HG02885 (cell line): ENCODE measurements at regions not wholly inside any gene's neighbourhood (a gene's known extent, or its start where the extent isn't known, plus 50 kb on each side); places are given as distances from the start of the nearest gene placed in this dataset.
A peak's percentile ranks its signal among the peaks of the same experiment; 100 is the strongest.

Source experiments
- ATAC-seq: cut with Tn5 transposase; IDR thresholded peaks from one replicate; pipeline ENCODE4 v1.9.1; 2021; ENCODE audit warnings: mild to moderate bottlenecking; ENCODE audit not compliant: unreplicated experiment, poor library complexity

- no peak for ATAC-seq
Observed at GRCh38 chr11:32312865-32313403, 122.4 kb downstream of the WT1 start.

DNA sequence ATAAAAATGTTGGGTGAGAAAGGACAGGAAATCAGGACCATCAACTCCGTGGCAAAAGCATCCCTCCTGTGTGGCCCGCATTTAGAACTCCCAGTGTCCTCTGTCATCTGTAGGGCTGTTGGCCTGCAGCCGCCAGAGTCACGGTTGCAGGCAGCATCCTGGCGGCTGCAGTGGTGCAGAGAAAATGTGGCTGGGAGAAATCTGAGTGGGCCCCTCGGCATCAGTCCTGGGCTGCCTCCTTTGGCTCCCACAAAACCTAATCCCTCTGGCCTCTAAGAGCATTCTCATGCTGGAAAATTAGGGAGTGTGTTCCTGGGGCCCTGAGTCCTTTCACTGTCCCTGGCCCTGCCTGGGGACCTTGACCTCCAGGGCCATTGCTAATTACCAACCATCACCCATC is 121.9 kb downstream of the WT1 start:
- no peak for ATAC-seq

DNA sequence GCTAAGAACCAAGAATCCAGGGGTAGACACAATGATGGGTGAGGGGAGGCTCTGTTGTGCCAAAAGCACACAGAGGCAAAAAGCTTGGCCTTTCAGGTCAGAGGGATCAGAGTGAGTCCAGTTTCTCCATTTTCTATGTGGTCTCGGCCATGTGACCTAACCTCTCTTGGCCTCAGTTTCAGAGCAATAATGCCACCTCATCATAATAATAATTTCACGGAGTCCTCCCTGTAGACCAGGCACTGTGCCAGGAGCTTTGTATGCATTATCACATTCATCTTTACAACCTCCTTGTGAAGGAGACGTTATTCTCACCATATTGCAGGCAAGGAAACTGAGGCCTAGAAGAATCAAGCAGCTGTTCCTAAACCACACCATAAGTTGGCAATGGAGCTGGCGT is 120.2 kb downstream of the WT1 start:
- no peak for ATAC-seq

GRCh38 chr11:32316232-32316631 is 119.1 kb downstream of the WT1 start:
- peak; percentile 71 for ATAC-seq

DNA sequence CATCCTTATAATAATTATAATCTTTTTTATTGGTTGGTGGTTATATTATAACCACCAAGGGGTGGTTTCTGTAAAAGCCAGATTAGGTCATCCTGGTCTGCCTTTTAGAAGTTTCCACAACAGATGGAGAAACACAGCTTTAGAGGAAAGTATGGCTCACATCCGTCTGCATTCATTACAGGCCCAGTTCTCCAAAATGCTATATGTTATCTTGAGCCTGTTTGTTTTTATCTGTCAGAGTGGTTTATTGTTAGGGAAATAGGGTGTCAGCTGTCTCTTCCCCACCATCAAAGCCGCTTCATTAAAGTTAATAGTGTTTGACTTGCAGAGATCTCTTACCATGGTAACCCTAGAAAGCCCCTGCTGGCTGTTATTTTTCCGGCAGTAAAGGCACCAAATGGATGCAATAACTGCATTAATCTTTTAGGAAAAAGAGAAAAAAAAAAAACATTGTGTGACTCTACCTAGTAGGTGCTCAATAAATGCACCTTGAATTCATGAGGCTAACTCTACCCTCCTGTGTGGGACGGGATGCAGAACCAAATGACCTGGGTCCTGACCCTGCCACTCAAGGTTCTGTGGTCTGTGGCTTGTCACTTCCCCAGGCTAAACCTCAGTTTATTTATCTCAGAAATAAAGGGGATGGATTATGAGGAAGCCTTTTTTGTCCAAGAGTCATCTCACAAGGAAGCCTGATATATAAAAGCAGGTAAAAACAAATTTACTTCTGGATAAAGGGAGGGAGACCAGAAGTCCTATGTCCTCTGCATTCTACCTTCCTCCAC is 118.3 kb downstream of the WT1 start:
- no peak for ATAC-seq

DNA sequence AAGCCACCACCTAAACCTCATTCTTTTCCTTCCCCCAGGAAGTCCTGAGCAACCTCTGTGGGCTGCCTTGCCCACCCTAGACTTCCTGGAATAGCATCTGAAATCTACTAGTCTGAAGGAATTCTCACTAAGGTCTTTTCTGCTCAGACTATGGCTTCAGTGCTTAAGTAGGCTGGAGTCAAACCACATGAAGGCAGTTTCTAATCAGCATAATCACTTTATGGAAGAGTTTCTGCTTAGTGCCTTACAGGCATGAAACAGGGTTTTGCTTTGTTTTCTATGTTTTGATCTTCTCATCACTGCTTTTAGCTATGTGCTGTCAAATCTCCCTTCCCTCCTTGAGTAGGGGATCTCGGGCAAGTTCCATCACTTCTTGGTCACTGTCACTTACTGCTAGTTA is 117.7 kb downstream of the WT1 start:
- no peak for ATAC-seq

- ATAC-seq: no peak
Observed at GRCh38 chr11:32318071-32319055, 117.0 kb downstream of the WT1 start.

- ATAC-seq: no peak
Observed at GRCh38 chr11:32323814-32324130, 111.6 kb downstream of the WT1 start.

DNA sequence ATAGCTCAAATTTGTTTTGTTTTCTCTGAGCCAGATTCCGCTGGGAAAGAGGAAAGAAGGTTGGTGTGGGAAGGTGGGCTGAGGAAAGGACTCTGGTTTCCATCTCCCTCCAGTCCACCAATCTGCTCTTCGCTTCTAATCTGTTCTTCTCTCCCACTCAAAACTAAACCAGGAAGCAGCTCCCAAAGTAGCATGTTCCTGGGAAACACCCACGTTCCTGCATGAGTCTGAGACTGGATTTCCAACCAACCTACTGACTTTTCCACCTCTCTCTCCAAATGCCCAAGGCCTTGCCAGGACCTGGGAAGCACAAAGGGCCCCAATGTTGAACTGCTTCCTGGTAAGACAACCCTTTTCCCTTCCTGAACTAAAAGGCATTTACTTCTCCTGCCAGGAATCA is 110.2 kb downstream of the WT1 start:
- no peak for ATAC-seq

DNA sequence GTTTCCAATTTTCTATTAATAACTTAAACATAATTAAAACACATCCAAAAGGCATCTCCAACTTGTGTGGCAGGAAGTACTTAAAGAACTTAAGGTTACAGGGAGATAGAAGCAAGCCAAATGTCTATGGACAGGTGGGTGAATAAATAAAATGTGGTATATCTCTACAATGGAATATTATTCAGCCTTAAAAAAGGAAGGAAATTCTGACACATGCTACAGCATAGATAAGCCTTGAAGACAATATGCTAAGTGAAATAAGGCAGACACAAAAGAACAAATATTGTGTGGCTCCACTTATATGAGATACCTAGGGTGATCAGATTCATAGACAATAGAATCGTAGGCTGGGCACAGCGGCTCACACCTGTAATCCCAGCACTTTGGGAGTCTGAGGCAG is 109.6 kb downstream of the WT1 start:
- ATAC-seq: no peak

DNA sequence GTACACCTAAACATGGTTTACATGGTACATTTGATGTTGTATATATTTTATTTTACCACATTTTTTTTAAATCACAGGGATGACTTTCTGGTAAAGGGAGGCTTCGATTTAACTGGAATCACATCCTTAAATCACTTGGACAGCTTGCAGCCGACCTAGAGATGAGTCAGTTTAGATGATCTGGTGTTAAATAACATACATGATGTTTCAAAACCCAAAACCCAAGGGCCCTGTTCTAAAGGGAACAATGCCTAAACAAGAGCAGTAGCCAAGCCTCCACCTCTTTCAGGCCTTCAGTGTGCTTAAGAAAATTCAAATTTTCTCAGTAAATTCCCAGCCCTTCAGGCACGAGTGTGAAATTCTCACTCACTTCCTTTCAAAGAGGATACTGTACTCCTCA is 108.8 kb downstream of the WT1 start:
- no peak for ATAC-seq

- ATAC-seq: no peak
Observed at GRCh38 chr11:32328392-32328791, 106.9 kb downstream of the WT1 start.

- no peak for ATAC-seq
Observed at GRCh38 chr11:32331098-32331497, 104.2 kb downstream of the WT1 start.

GRCh38 chr11:32331792-32332191 is 103.5 kb downstream of the WT1 start:
- ATAC-seq: no peak

DNA sequence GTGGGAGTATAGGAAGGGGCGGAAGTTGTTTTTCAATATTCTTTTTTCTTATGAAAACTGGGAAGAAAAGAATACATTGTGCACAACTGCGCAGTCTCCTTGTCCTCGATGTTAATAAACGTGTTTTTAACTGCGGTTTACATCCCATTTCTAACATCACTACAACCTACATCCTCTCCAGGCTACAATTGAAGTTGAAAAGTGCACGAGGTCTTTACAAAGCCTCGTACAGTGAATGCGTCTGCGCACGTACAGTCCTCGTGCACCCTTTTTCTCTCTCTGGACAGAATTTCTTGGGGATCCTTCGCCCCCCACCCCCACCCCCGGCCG is 102.4 kb downstream of the WT1 start:
- ATAC-seq: no peak

GRCh38 chr11:32333320-32333991 is 101.9 kb downstream of the WT1 start:
- peak; percentile 42 for ATAC-seq

DNA sequence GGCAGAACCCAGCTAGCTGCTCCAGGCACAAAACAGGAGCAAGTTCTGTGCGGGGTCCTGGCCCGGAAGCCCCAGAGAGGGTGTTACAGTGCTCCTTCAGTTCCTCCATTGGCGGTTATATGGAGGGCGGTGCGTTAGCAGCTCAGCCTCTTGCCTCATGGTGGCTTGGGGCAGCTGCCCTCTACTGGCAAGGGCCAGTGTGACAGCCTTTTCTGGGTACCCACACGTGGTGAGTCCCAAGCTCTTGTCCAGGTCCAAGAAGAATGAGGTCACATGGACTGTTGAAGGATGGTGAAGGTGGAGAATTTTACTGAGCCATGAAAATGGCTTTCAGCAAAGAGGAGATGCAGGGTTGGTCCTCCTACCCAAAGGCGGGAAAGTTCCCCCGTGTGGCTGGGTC is 100.5 kb downstream of the WT1 start:
- peak; percentile 55 for ATAC-seq
